Muscle of leg (tissue), 3 donors: ENCODE measurements at regions not wholly inside any gene's neighbourhood (a gene's known extent, or its start where the extent isn't known, plus 50 kb on each side); places are given as distances from the start of the nearest gene placed in this dataset.

Experiments
- DNase-seq: peaks from one replicate; pipeline ENCODE4 v3.0.0; 2013
- H3K27ac ChIP-seq: one replicate; pipeline ENCODE4 v1.5.1; 2013; ENCODE audit warnings: mild to moderate bottlenecking, low read length, control low read depth
- H3K27me3 ChIP-seq: one replicate; pipeline ENCODE4 v1.6.1; 2013; ENCODE audit warnings: low read length; ENCODE audit not compliant: control insufficient read depth, insufficient read depth
- H3K36me3 ChIP-seq: one replicate; pipeline ENCODE4 v1.6.1; 2013; ENCODE audit warnings: low read length; ENCODE audit not compliant: control insufficient read depth, insufficient read depth
- H3K4me1 ChIP-seq: one replicate; pipeline ENCODE4 v1.6.1; 2013; ENCODE audit warnings: low read length; ENCODE audit not compliant: control insufficient read depth, insufficient read depth
- H3K4me3 ChIP-seq: one replicate; pipeline ENCODE4 v1.5.1; 2013; ENCODE audit warnings: low read length, control low read depth
- H3K9me3 ChIP-seq: replicated peaks from 2 replicates; pipeline ENCODE4 v1.6.1; 2013; ENCODE audit warnings: low read depth, low read length; ENCODE audit not compliant: control insufficient read depth
- WGBS: methylation state at CpG from one replicate; pipeline ENCODE4 v1.1.5; 2013; ENCODE audit warnings: missing lambda C conversion rate; ENCODE audit not compliant: insufficient coverage; 5-methylcytosine and 5-hydroxymethylcytosine counted together

- DNase-seq = peak; percentile 57
- Histone ChIP-seq H3K27ac (no peak overlapping the region), H3K27me3 (no peaks in the 10 kb centered on the region), H3K36me3 (no peaks in the 10 kb centered on the region), H3K4me1 (no peaks in the 10 kb centered on the region), H3K4me3 (no peak overlapping the region), H3K9me3 (no peaks in the 10 kb centered on the region)
- no CpG with 5 or more reads among the region's 3 CpGs for WGBS
These were observed 175.3 kb downstream of the MDFIC start for GRCh38 chr7:115097175-115097671.

- Histone ChIP-seq H3K4me3 (no peak overlapping the region), H3K36me3 (no peaks in the 10 kb centered on the region), H3K27ac (no peak overlapping the region), H3K9me3 (no peaks in the 10 kb centered on the region), H3K4me1 (no peaks in the 10 kb centered on the region), H3K27me3 (no peaks in the 10 kb centered on the region)
- WGBS = no CpG with 5 or more reads among the region's 1 CpG
- DNase-seq = no peak
These were observed 174.4 kb downstream of the MDFIC start for GRCh38 chr7:115096262-115096661.

GRCh38 chr7:115094163-115094562, 172.3 kb downstream of the MDFIC start:
- Histone ChIP-seq H3K27me3 (no peaks in the 10 kb centered on the region), H3K36me3 (no peaks in the 10 kb centered on the region), H3K4me1 (no peaks in the 10 kb centered on the region), H3K9me3 (no peaks in the 10 kb centered on the region), H3K27ac (no peak overlapping the region), H3K4me3 (no peak overlapping the region)
- no CpG with 5 or more reads among the region's 4 CpGs for WGBS
- no peak for DNase-seq

- H3K27me3 ChIP-seq = no peaks in the 10 kb centered on the region
- no peaks in the 10 kb centered on the region for H3K9me3 ChIP-seq
- 40% methylated on average over 1 of the region's 3 CpGs for WGBS
- H3K27ac ChIP-seq = no peak overlapping the region
- no peaks in the 10 kb centered on the region for H3K36me3 ChIP-seq
- H3K4me3 ChIP-seq = no peak overlapping the region
- DNase-seq = no peak
- H3K4me1 ChIP-seq = no peaks in the 10 kb centered on the region
These were observed 167.0 kb downstream of the MDFIC start for GRCh38 chr7:115088893-115089292.

GRCh38 chr7:115087437-115087836, 165.5 kb downstream of the MDFIC start:
- H3K36me3 ChIP-seq = no peaks in the 10 kb centered on the region
- peak; percentile 69 for DNase-seq
- no peaks in the 10 kb centered on the region for H3K9me3 ChIP-seq
- H3K27ac ChIP-seq = no peak overlapping the region
- H3K27me3 ChIP-seq = no peaks in the 10 kb centered on the region
- no peak overlapping the region for H3K4me3 ChIP-seq
- 40% methylated on average over 1 of the region's 2 CpGs for WGBS
- H3K4me1 ChIP-seq = no peaks in the 10 kb centered on the region

GRCh38 chr7:115086146-115086841, 164.4 kb downstream of the MDFIC start:
- Histone ChIP-seq H3K36me3 (no peaks in the 10 kb centered on the region), H3K4me3 (no peak overlapping the region), H3K27me3 (no peaks in the 10 kb centered on the region), H3K4me1 (no peaks in the 10 kb centered on the region), H3K9me3 (no peaks in the 10 kb centered on the region), H3K27ac (no peak overlapping the region)
- WGBS = 100% methylated on average over 1 of the region's 3 CpGs
- no peak for DNase-seq

GRCh38 chr7:115085421-115085820, 163.5 kb downstream of the MDFIC start:
- Histone ChIP-seq H3K4me3 (no peak overlapping the region), H3K4me1 (no peaks in the 10 kb centered on the region), H3K9me3 (no peaks in the 10 kb centered on the region), H3K27ac (no peak overlapping the region), H3K36me3 (no peaks in the 10 kb centered on the region), H3K27me3 (no peaks in the 10 kb centered on the region)
- 86% methylated on average over 3 of the region's 3 CpGs for WGBS
- no peak for DNase-seq

- Histone ChIP-seq H3K36me3 (no peaks in the 10 kb centered on the region), H3K9me3 (no peaks in the 10 kb centered on the region), H3K27me3 (no peaks in the 10 kb centered on the region), H3K27ac (no peak overlapping the region), H3K4me3 (no peak overlapping the region), H3K4me1 (no peaks in the 10 kb centered on the region)
- WGBS = 83% methylated on average over 2 of the region's 4 CpGs
- DNase-seq = no peak
These were observed 162.0 kb downstream of the MDFIC start for GRCh38 chr7:115083935-115084334.

GRCh38 chr7:115081772-115082171, 159.9 kb downstream of the MDFIC start:
- peak; percentile 47 for DNase-seq
- 10% methylated on average over 2 of the region's 3 CpGs for WGBS
- no peaks in the 10 kb centered on the region for H3K4me1 ChIP-seq
- no peak overlapping the region for H3K4me3 ChIP-seq
- no peaks in the 10 kb centered on the region for H3K36me3 ChIP-seq
- H3K27ac ChIP-seq = no peak overlapping the region
- H3K9me3 ChIP-seq = no peaks in the 10 kb centered on the region
- H3K27me3 ChIP-seq = no peaks in the 10 kb centered on the region

- no peak overlapping the region for H3K27ac ChIP-seq
- H3K36me3 ChIP-seq = no peaks in the 10 kb centered on the region
- H3K9me3 ChIP-seq = no peaks in the 10 kb centered on the region
- WGBS = no CpG with 5 or more reads among the region's 1 CpG
- no peak for DNase-seq
- H3K4me1 ChIP-seq = no peaks in the 10 kb centered on the region
- H3K27me3 ChIP-seq = no peaks in the 10 kb centered on the region
- H3K4me3 ChIP-seq = no peak overlapping the region
These were observed 157.0 kb downstream of the MDFIC start for GRCh38 chr7:115078851-115079250.

- Histone ChIP-seq H3K27me3 (no peaks in the 10 kb centered on the region), H3K36me3 (no peaks in the 10 kb centered on the region), H3K4me1 (no peaks in the 10 kb centered on the region), H3K27ac (no peak overlapping the region), H3K9me3 (no peaks in the 10 kb centered on the region), H3K4me3 (no peak overlapping the region)
- no peak for DNase-seq
These were observed 156.5 kb downstream of the MDFIC start for GRCh38 chr7:115078386-115078785.
